ENCODE measurements at regions not wholly inside any gene's neighbourhood (a gene's known extent, or its start where the extent isn't known, plus 50 kb on each side); places are given as distances from the start of the nearest gene placed in this dataset.
"Not testable (repeated sequence)": the region's sequence is repeated elsewhere in the genome, so short reads cannot be mapped to it uniquely, and the experiment has no call there.

DNA sequence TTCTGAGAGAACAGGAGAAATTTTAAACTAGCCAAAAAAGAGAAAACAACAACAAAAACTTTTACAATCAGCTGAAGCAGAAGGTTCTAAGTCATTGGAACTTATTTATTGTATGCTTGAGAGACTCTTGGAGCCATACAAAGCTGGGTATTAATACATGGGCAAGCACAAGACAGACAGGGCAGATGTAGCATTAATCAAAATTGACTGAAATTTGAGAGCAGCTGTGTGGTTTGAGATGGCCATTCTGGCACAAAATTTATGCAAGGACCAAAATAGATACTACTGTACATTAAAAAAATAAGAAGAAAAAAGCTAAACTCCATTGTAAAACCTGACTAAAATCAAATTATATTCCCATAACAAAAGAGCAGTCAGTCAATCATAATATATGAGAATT lies 892.5 kb downstream of the PLA2G4A start:
- intact Hi-C loops (cut with micrococcal nuclease), result no loop called here
- Histone ChIP-seq H3K9me3 (ENCODE audit: control insufficient read depth in 1 of 2, low read length in 2 of 2) (no peaks in the 10 kb centered on the region), H3K4me1 (ENCODE audit: insufficient read depth, low read length) (no peaks in the 10 kb centered on the region), H3K27ac (ENCODE audit: low read depth, low read length) (no peak overlapping the region), H3K27me3 (ENCODE audit: insufficient read depth, low read length) (no peaks in the 10 kb centered on the region), H3K36me3 (ENCODE audit: insufficient read depth, low read length) (no peaks in the 10 kb centered on the region), H3K4me3 (ENCODE audit: low read length in 2 of 2) (no peak overlapping the region)
- ChIA-PET CTCF (ENCODE audit: partially characterized antibody) (interaction anchor here (0.5 kb wide), 1 partner anchor 488 kb away, joined by 4 read pairs; no protein-coding TSS in a partner anchor), POLR2A (ENCODE audit: partially characterized antibody) (no interaction called here)
- Mint-ChIP-seq H3K27ac (no peak overlapping the region), H3K36me3 (no peaks in the 10 kb centered on the region), H3K4me3 (no peak overlapping the region), H3K4me1 (no peaks in the 10 kb centered on the region), H3K27me3 (no peaks in the 10 kb centered on the region), H3K9me3 (peaks cover 0 to 4% (median under 1%) of the 10 kb centered on the region in 8 donors)
- DNase-seq, result no peak

DNA sequence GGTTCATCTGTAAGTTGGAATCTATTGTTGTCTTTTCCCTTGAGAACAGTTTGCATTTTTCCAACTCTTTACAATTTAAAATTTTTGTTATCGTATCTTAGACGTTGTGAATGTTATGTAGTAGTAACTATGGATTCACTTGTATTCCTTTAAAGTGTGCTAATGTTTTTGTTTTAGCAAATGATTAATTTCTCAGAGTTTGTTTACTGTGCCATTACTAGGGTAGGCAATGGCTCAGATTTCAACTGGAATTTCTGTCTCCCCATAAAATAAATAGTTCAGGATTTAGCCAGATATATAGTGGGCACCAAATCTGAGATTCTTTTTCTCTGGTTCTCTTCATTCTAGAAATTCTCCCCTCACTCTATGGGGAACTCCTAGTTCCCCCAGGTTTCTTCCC lies 896.5 kb downstream of the PLA2G4A start:
- intact Hi-C loops (cut with micrococcal nuclease), result no loop called here
- H3K4me3 Mint-ChIP-seq, result no peak overlapping the region
- POLR2A ChIA-PET (ENCODE audit: partially characterized antibody), result no interaction called here

DNA sequence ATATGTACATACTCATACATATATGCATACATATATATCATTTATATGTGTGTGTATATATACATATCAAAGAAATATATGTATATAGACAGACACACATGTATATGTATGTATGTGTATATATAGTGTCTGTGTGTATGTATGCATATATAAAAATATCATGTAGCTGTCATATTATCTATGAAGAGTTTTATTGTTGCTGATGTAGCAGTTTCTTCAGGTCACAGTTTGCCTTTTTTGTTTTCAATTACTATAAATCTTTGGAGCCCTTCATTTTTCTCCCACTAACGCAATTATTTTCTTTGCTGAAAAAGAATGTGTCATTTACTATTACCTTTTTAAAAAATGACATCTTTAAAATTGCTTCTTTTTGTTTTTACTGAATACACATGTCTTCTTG lies 904.5 kb downstream of the PLA2G4A start:
- Histone ChIP-seq H3K9me3 (ENCODE audit: control insufficient read depth in 1 of 2, low read length in 2 of 2) (no peaks in the 10 kb centered on the region), H3K27me3 (ENCODE audit: insufficient read depth, low read length) (no peaks in the 10 kb centered on the region), H3K4me3 (ENCODE audit: low read length in 2 of 2) (no peak overlapping the region), H3K4me1 (ENCODE audit: insufficient read depth, low read length) (no peaks in the 10 kb centered on the region), H3K27ac (ENCODE audit: low read depth, low read length) (no peak overlapping the region), H3K36me3 (ENCODE audit: insufficient read depth, low read length) (no peaks in the 10 kb centered on the region)
- Mint-ChIP-seq H3K36me3 (no peaks in the 10 kb centered on the region), H3K4me3 (no peak overlapping the region), H3K27me3 (no peaks in the 10 kb centered on the region), H3K27ac (no peak overlapping the region), H3K4me1 (no peaks in the 10 kb centered on the region), H3K9me3 (peaks cover 0 to 9% (median 4%) of the 10 kb centered on the region in 8 donors)
- DNase-seq, result no peak
- intact Hi-C loops (cut with micrococcal nuclease), result no loop called here
- CTCF ChIA-PET (ENCODE audit: partially characterized antibody), result no interaction called here
- POLR2A ChIA-PET (ENCODE audit: partially characterized antibody), result no interaction called here

More for the DNA sequence above, 896.5 kb downstream of the PLA2G4A start:
- Histone ChIP-seq H3K27ac (ENCODE audit: low read depth, low read length) (no peak overlapping the region), H3K9me3 (ENCODE audit: control insufficient read depth in 1 of 2, low read length in 2 of 2) (no peaks in the 10 kb centered on the region), H3K27me3 (ENCODE audit: insufficient read depth, low read length) (no peaks in the 10 kb centered on the region), H3K36me3 (ENCODE audit: insufficient read depth, low read length) (no peaks in the 10 kb centered on the region), H3K4me3 (ENCODE audit: low read length in 2 of 2) (no peak overlapping the region), H3K4me1 (ENCODE audit: insufficient read depth, low read length) (no peaks in the 10 kb centered on the region)
- Mint-ChIP-seq H3K27me3 (no peaks in the 10 kb centered on the region), H3K4me1 (no peaks in the 10 kb centered on the region), H3K9me3 (peaks cover 0 to 6% (median 2%) of the 10 kb centered on the region in 8 donors), H3K27ac (no peak overlapping the region), H3K36me3 (no peaks in the 10 kb centered on the region)
- no peak for DNase-seq
- CTCF ChIA-PET (ENCODE audit: partially characterized antibody), result no interaction called here

DNA sequence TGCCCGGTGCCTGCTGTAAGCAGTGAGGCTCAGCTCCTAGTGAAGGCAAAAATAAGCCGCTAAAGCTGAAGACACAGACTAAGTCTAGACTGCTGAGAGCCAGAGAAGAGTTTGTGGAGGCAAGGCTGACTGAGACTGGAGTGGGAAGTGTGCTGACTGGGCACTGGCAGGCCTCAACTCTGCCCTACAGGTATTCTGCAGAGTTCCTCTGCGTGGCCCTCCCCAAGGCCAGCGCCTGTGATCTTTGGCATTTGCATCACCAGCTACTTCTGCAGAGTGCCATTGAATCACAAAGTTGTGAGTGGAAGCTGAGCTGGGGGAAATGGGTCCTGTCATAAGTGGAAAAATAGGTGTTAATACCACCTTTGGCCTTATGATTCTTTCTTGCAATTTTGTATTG lies 905.7 kb downstream of the PLA2G4A start:
- POLR2A ChIA-PET (ENCODE audit: partially characterized antibody), result no interaction called here
- CTCF ChIA-PET (ENCODE audit: partially characterized antibody), result no interaction called here
- intact Hi-C loops (cut with micrococcal nuclease), result no loop called here
- H3K9me3 Mint-ChIP-seq, result peaks cover 0 to 9% (median 3%) of the 10 kb centered on the region in 8 donors
- no peak overlapping the region for H3K4me3 Mint-ChIP-seq
- no peaks in the 10 kb centered on the region for H3K4me1 Mint-ChIP-seq
- H3K27me3 ChIP-seq (ENCODE audit: insufficient read depth, low read length), result no peaks in the 10 kb centered on the region
- H3K4me1 ChIP-seq (ENCODE audit: insufficient read depth, low read length), result no peaks in the 10 kb centered on the region
- H3K4me3 ChIP-seq (ENCODE audit: low read length in 2 of 2), result no peak overlapping the region
- H3K36me3 ChIP-seq (ENCODE audit: insufficient read depth, low read length), result no peaks in the 10 kb centered on the region
- no peak for DNase-seq
- H3K36me3 Mint-ChIP-seq, result no peaks in the 10 kb centered on the region
- H3K27ac Mint-ChIP-seq, result no peak overlapping the region
- H3K9me3 ChIP-seq (ENCODE audit: control insufficient read depth in 1 of 2, low read length in 2 of 2), result no peaks in the 10 kb centered on the region
- H3K27ac ChIP-seq (ENCODE audit: low read depth, low read length), result no peak overlapping the region
- H3K27me3 Mint-ChIP-seq, result no peaks in the 10 kb centered on the region

DNA sequence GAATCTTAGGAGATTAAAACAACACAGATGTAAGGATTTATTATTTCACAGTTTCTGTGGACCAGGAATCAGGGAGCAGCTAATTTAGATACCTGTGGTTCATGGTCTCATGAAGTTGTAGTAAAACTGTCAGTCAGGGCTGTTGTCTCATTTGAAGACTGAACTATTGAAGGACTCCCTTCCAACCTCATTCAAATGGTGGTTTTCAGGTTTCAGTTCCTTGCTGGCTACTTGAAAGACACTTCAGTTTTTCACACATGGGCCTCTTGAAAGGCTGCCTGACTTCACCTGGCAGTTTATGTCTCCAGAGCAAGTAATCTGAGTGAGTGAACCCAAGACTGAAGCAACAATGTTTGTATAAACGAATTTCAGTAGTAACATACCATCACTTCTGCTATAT lies 915.9 kb downstream of the PLA2G4A start:
- intact Hi-C loops (cut with micrococcal nuclease), result no loop called here
- no peak overlapping the region for H3K4me3 Mint-ChIP-seq
- Histone ChIP-seq H3K27me3 (ENCODE audit: insufficient read depth, low read length) (no peaks in the 10 kb centered on the region), H3K27ac (ENCODE audit: low read depth, low read length) (no peak overlapping the region), H3K9me3 (ENCODE audit: control insufficient read depth in 1 of 2, low read length in 2 of 2) (no peaks in the 10 kb centered on the region), H3K4me1 (ENCODE audit: insufficient read depth, low read length) (no peaks in the 10 kb centered on the region), H3K36me3 (ENCODE audit: insufficient read depth, low read length) (no peaks in the 10 kb centered on the region), H3K4me3 (ENCODE audit: low read length in 2 of 2) (no peak overlapping the region)
- no peaks in the 10 kb centered on the region for H3K36me3 Mint-ChIP-seq
- no peaks in the 10 kb centered on the region for H3K4me1 Mint-ChIP-seq
- peaks cover 0 to 11% (median 5%) of the 10 kb centered on the region in 8 donors for H3K9me3 Mint-ChIP-seq
- no peak for DNase-seq
- ChIA-PET CTCF (ENCODE audit: partially characterized antibody) (no interaction called here), POLR2A (ENCODE audit: partially characterized antibody) (no interaction called here)
- no peaks in the 10 kb centered on the region for H3K27me3 Mint-ChIP-seq
- no peak overlapping the region for H3K27ac Mint-ChIP-seq

DNA sequence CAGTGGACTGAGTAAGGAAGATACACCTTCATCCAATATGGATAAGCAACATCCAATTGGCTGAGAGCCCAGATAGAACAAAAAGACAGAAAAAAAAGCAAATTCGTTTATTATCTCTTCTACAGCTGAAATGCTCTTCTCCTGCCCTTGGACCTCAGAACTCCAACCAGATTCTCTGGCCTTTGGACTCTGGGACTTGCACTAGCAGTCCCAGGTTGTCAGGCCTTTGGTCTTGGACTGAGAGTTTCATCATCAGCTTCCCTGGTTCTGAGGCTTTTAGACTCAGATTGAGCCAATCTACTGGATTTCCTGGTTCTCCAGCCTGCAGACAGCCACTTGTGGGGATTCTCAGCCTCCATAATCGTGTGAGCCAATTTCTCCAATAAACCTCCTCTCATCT lies 926.8 kb downstream of the PLA2G4A start:
- H3K36me3 Mint-ChIP-seq, result no peaks in the 10 kb centered on the region
- Histone ChIP-seq H3K27ac (ENCODE audit: low read depth, low read length) (no peak overlapping the region), H3K36me3 (ENCODE audit: insufficient read depth, low read length) (no peaks in the 10 kb centered on the region), H3K9me3 (ENCODE audit: control insufficient read depth in 1 of 2, low read length in 2 of 2) (no peaks in the 10 kb centered on the region), H3K4me1 (ENCODE audit: insufficient read depth, low read length) (no peaks in the 10 kb centered on the region), H3K4me3 (ENCODE audit: low read length in 2 of 2) (no peak overlapping the region), H3K27me3 (ENCODE audit: insufficient read depth, low read length) (no peaks in the 10 kb centered on the region)
- no peak overlapping the region for H3K4me3 Mint-ChIP-seq
- intact Hi-C loops (cut with micrococcal nuclease), result no loop called here
- H3K9me3 Mint-ChIP-seq, result peaks cover 0 to 8% (median 5%) of the 10 kb centered on the region in 8 donors
- POLR2A ChIA-PET (ENCODE audit: partially characterized antibody), result no interaction called here
- no peak for DNase-seq
- H3K27ac Mint-ChIP-seq, result no peak overlapping the region
- no peaks in the 10 kb centered on the region for H3K4me1 Mint-ChIP-seq
- CTCF ChIA-PET (ENCODE audit: partially characterized antibody), result no interaction called here
- no peaks in the 10 kb centered on the region for H3K27me3 Mint-ChIP-seq

DNA sequence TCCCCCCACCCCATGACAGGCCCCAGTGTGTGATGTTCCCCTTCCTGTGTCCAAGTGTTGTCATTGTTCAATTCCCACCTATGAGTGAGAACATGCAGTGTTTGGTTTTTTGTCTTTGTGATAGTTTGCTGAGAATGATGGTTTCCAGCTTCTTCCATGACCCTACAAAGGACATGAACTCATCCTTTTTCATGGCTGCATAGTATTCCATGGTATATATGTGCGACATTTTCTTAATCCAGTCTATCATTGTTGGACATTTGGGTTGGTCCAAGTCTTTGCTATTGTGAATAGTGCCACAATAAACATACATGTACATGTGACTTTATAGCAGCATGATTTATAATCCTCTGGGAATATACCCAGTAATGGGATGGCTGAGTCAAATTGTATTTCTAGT lies 927.9 kb downstream of the PLA2G4A start:
- H3K4me3 Mint-ChIP-seq; H3K4me3 ChIP-seq (ENCODE audit: low read length in 2 of 2); H3K36me3 Mint-ChIP-seq; H3K4me1 ChIP-seq (ENCODE audit: insufficient read depth, low read length); H3K9me3 Mint-ChIP-seq; H3K27ac ChIP-seq (ENCODE audit: low read depth, low read length); H3K27ac Mint-ChIP-seq; H3K27me3 Mint-ChIP-seq; DNase-seq; CTCF ChIA-PET (ENCODE audit: partially characterized antibody); H3K9me3 ChIP-seq (ENCODE audit: control insufficient read depth in 1 of 2, low read length in 2 of 2); H3K27me3 ChIP-seq (ENCODE audit: insufficient read depth, low read length); H3K4me1 Mint-ChIP-seq; intact Hi-C loops (cut with micrococcal nuclease); POLR2A ChIA-PET (ENCODE audit: partially characterized antibody); H3K36me3 ChIP-seq (ENCODE audit: insufficient read depth, low read length): not testable (repeated sequence)

DNA sequence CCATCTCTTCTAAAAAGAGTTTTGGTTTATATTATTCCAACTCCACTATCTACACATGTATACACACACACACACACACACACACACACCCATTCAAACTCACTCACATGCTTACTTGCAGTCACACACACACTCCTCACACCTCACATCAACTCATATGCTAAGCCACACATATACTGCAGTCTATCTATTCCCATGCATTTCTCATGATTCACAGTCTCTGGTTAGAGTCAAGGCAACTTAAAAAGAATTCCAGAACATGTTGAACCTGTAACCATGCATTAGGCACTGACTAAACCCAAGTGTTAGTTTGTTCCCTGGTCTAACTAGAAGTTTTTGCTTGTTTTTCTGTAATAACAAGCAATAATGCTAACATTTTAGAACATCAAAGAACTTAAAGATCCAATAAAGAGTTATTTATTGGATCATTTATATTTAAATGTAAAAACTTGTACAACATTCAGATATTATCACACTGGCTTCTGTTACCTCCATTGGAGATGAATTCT lies 931.1 kb downstream of the PLA2G4A start:
- Histone ChIP-seq H3K36me3 (ENCODE audit: insufficient read depth, low read length) (no peaks in the 10 kb centered on the region), H3K9me3 (ENCODE audit: control insufficient read depth in 1 of 2, low read length in 2 of 2) (no peaks in the 10 kb centered on the region), H3K27ac (ENCODE audit: low read depth, low read length) (no peak overlapping the region), H3K4me3 (ENCODE audit: low read length in 2 of 2) (no peak overlapping the region), H3K27me3 (ENCODE audit: insufficient read depth, low read length) (no peaks in the 10 kb centered on the region), H3K4me1 (ENCODE audit: insufficient read depth, low read length) (no peaks in the 10 kb centered on the region)
- intact Hi-C loops (cut with micrococcal nuclease), result no loop called here
- Mint-ChIP-seq H3K4me3 (no peak overlapping the region), H3K9me3 (peaks cover 0 to 17% (median 3%) of the 10 kb centered on the region in 8 donors), H3K4me1 (no peaks in the 10 kb centered on the region), H3K36me3 (no peaks in the 10 kb centered on the region), H3K27me3 (no peaks in the 10 kb centered on the region), H3K27ac (no peak overlapping the region)
- CTCF ChIA-PET (ENCODE audit: partially characterized antibody), result no interaction called here
- no peak for DNase-seq
- POLR2A ChIA-PET (ENCODE audit: partially characterized antibody), result no interaction called here
